ENCODE measurements at regions not wholly inside any gene's neighbourhood (a gene's known extent, or its start where the extent isn't known, plus 50 kb on each side); places are given as distances from the start of the nearest gene placed in this dataset.
"Not testable (repeated sequence)": the region's sequence is repeated elsewhere in the genome, so short reads cannot be mapped to it uniquely, and the experiment has no call there.

DNA sequence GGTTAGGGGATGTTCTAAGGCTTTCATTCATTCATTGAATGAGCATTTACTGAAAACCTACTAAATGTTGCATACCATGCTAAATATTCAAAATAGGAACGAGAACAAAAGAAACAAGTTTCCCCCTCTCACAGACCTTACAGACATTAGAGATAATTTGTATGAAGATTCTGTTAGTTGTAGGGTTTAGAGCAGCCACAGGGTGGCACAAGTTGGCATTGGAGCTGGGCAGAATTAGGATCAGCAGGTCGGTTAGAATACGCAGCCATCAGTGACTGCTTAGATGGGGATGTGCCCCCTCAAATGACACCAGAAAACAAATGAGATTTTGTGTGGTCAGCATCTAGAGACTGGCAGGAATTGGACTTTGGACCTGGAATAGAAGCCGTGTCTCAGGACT, 166.3 kb upstream of the DAAM1 start:
- DNase-seq (ENCODE audit: low read depth) = no peak
- no peak overlapping the region for H3K4me3 ChIP-seq (ENCODE audit: control insufficient read depth, low read depth, low read length)
- TF ChIP-seq, protein P1, sequence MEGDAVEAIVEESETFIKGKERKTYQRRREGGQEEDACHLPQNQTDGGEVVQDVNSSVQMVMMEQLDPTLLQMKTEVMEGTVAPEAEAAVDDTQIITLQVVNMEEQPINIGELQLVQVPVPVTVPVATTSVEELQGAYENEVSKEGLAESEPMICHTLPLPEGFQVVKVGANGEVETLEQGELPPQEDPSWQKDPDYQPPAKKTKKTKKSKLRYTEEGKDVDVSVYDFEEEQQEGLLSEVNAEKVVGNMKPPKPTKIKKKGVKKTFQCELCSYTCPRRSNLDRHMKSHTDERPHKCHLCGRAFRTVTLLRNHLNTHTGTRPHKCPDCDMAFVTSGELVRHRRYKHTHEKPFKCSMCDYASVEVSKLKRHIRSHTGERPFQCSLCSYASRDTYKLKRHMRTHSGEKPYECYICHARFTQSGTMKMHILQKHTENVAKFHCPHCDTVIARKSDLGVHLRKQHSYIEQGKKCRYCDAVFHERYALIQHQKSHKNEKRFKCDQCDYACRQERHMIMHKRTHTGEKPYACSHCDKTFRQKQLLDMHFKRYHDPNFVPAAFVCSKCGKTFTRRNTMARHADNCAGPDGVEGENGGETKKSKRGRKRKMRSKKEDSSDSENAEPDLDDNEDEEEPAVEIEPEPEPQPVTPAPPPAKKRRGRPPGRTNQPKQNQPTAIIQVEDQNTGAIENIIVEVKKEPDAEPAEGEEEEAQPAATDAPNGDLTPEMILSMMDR (IDR thresholded peaks at IDR 0.05; ENCODE audit: control insufficient read depth, insufficient read depth, low read depth, low read length, missing control alignments) = no peak

DNA sequence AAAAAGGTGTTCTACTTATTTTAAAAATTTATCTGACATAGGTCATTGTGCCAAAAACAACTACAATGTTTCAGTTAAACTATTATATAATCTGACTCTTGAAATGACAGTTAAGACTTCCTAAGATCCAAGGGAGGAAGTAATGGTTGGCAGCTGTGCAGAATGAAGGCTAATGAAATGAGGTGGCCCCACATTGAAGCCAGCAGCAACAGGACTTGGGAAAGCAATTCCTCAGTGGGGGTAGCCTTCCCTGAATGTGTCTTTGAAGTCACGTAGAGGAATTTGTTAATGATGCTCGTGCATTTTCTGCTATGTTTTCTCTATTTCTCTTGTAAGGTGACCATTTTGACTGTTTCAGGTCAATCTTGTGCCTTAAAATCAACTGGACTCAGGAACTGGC, 162.4 kb upstream of the DAAM1 start:
- no peak for DNase-seq (ENCODE audit: low read depth)
- H3K4me3 ChIP-seq (ENCODE audit: control insufficient read depth, low read depth, low read length) = no peak overlapping the region
- TF ChIP-seq, protein P1 (IDR thresholded peaks at IDR 0.05; ENCODE audit: control insufficient read depth, insufficient read depth, low read depth, low read length, missing control alignments) = no peak

DNA sequence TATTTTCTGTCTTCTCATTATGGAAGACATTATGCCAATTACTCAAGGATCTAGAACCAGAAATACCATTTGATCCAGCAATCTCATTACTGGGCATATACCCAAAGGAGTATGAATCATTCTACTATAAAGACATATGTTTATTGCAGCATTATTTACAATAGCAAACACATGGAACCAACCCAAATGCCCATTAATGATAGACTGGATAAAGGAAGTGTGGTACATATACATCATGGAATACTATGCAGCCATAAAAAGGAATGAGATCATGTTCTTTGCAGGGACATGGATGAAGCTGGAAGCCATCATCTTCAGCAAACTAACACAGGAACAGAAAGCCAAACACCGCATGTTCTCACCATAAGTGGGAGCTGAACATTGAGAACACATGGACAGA, 161.8 kb upstream of the DAAM1 start:
- DNase-seq (ENCODE audit: low read depth); H3K4me3 ChIP-seq (ENCODE audit: control insufficient read depth, low read depth, low read length): not testable (repeated sequence)

DNA sequence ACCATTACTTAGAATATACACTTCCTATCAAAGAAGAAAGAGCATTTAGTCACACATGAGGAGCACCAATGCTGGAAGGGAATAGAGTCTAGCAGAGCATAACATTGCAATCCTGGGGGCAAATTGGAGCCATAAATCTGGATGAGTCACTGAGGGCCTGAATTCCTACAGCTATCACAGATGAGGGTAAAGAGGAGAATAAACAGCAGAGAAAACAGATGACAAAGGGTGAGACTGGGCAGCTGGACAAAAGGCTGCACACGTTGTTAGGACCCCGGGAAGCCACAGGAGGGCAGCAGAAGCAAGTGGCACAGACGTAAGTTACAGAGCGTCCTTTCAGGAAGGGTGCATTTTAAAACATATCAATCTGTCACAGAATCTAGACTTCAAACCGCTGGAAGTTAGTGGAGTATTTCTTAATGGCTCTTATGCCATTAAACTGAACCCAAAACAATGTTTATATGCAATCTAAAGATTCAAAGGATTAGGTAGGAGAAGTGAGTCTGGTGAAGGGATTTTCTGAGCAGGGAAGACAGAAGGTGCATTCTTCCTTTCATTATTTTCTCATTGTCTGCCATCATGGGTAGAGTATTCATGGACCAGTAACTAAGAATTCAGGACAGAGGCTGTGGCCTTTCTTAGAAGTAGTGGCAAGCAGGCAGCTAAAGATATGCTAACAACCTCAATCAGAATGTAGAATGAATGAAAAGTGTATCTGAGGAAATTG, 159.8 kb upstream of the DAAM1 start:
- TF ChIP-seq, protein P1 (IDR thresholded peaks at IDR 0.05; ENCODE audit: control insufficient read depth, insufficient read depth, low read depth, low read length, missing control alignments) = peak; percentile 91
- no peak overlapping the region for H3K4me3 ChIP-seq (ENCODE audit: control insufficient read depth, low read depth, low read length)
- peak; percentile 93 for DNase-seq (ENCODE audit: low read depth)

DNA sequence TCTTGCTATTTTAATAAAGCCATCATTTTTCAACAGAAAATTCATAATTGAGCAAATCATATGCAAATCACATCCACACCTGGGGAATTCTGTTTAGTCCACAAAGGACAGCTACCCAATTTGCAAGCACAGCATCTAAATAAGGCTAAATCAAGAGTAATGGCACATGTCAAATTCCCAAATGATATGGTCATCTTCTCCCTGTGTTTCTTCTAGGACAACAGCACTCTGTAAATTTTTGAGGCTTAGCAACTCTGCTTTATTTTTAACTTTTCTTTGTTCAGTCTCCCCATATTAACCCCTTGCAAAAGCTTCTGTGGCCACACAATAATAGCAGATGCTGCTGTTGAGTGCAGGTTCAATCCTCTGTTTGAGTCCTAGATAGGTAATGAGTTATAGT, 155.6 kb upstream of the DAAM1 start:
- no peak overlapping the region for H3K4me3 ChIP-seq (ENCODE audit: control insufficient read depth, low read depth, low read length)
- TF ChIP-seq, protein P1 (IDR thresholded peaks at IDR 0.05; ENCODE audit: control insufficient read depth, insufficient read depth, low read depth, low read length, missing control alignments) = no peak
- DNase-seq (ENCODE audit: low read depth) = no peak

DNA sequence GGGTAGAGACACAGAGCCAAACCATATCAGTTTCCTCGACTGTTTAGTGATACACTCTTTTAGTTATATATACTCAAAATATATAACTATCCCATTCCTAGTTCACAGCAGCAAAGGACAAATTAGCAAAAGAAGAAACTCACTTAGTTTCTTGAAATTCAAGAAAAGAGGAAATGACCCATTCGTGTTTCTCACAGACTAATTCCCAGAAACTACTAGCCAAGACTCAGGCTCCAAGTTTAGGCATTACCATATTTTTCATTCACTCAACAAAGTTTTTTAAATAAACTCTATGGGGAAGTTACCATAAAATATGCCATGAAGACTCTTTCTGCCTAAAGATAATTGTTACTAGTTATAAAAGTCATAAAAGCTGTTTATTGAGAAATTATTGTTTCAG, 152.3 kb upstream of the DAAM1 start:
- H3K4me3 ChIP-seq (ENCODE audit: control insufficient read depth, low read depth, low read length) = no peak overlapping the region
- TF ChIP-seq, protein P1 (IDR thresholded peaks at IDR 0.05; ENCODE audit: control insufficient read depth, insufficient read depth, low read depth, low read length, missing control alignments) = no peak
- no peak for DNase-seq (ENCODE audit: low read depth)

DNA sequence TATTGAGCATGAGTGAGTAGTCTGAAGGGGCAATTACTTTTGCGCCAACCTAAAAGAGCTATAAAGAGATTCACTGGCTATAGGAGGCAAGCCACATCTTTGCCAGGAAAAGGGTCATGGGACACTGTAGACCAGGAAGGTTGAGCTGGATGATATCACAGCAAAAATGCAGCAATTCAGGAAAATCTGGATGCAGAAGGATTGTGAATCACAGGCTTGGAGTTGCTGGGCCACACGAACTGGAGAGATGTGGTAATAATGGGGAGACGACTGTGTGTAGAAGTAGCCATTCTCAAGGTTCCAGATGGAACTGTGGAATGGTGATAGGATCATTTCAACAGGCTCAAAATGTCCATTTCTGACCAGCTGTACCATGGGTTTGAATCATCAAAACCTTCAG, 151.4 kb upstream of the DAAM1 start:
- no peak overlapping the region for H3K4me3 ChIP-seq (ENCODE audit: control insufficient read depth, low read depth, low read length)
- DNase-seq (ENCODE audit: low read depth) = no peak
- TF ChIP-seq, protein P1 (IDR thresholded peaks at IDR 0.05; ENCODE audit: control insufficient read depth, insufficient read depth, low read depth, low read length, missing control alignments) = no peak
